ENCODE measurements at regions not wholly inside any gene's neighbourhood (a gene's known extent, or its start where the extent isn't known, plus 50 kb on each side); places are given as distances from the start of the nearest gene placed in this dataset.

- FAIRE-seq (no peak), DNase-seq (ENCODE audit: extremely low read depth in 1 of 4, low spot score in 3 of 4) (no peak), ATAC-seq (no peak)
- Histone ChIP-seq H3K9me3 (replicated peaks; ENCODE audit: control insufficient read depth, insufficient read depth, low read depth, low read length) (no peaks in the 10 kb centered on the region), H3K4me2 (ENCODE audit: insufficient read depth, low read length) (no peak overlapping the region), H4K20me1 (replicated peaks; ENCODE audit: control insufficient read depth, insufficient read depth, low read length) (no peaks in the 10 kb centered on the region), H3K9me1 (ENCODE audit: control insufficient read depth, insufficient read depth, low read length) (no peaks in the 10 kb centered on the region), H3K4me3 (no peak overlapping the region), H3K36me3 (ENCODE audit: control insufficient read depth, insufficient read depth, low read length) (no peaks in the 10 kb centered on the region), H3K27ac (ENCODE audit: extremely low read depth, low read depth, low read length) (no peak overlapping the region), H3K27me3 (ENCODE audit: control insufficient read depth in 2 of 2, insufficient read depth in 2 of 2, low read length in 2 of 2) (peaks cover 0 to 4% of the 10 kb centered on the region in 2 experiments; a peak in 3 of 5 replicates), H3K79me2 (ENCODE audit: control insufficient read depth, insufficient read depth, low read length) (no peaks in the 10 kb centered on the region), H3K9ac (ENCODE audit: insufficient read depth in 1 of 2, low read depth in 2 of 2, low read length in 2 of 2) (no peak overlapping the region), H3K4me1 (replicated peaks in 1 of 2; ENCODE audit: control insufficient read depth in 2 of 2, insufficient read depth in 2 of 2, low read length in 2 of 2) (no peaks in the 10 kb centered on the region), H2AFZ (ENCODE audit: low read depth, low read length) (no peak overlapping the region)
- ChIA-PET POLR2A (interaction anchor here (0.7 kb wide), 1 partner anchor 13 kb away, joined by 3 read pairs; no protein-coding TSS in a partner anchor), CTCF (ENCODE audit: low intra/inter-chr PET ratio) (no interaction called here)
- no TSS peak for BruUV-seq (replicated peaks)
- intact Hi-C loops (cut with micrococcal nuclease) = no loop called here
- WGBS (ENCODE audit: insufficient coverage, low coverage, missing lambda C conversion rate) = 0% methylated on average over 2 of the region's 2 CpGs
- in situ Hi-C loops (cut with MboI) = no loop called here
- TF ChIP-seq MAFF (IDR thresholded peaks at IDR 0.05; ENCODE audit: low read length) (no peak), ZNF639 (CRISPR knock-in tag; conservative IDR thresholded peaks at IDR 0.05 in 1 of 2, IDR thresholded peaks at IDR 0.05 in 1 of 2) (no peak), ZBTB2 (IDR thresholded peaks at IDR 0.05) (no peak), ZNF436 (CRISPR knock-in tag; IDR thresholded peaks at IDR 0.05) (no peak), NFE2L1 (tag; IDR thresholded peaks at IDR 0.05; ENCODE audit: borderline replicate concordance, low read depth) (no peak), ZKSCAN1 (IDR thresholded peaks at IDR 0.05; ENCODE audit: low read depth, low read length) (no peak), RBBP5 (IDR thresholded peaks at IDR 0.05; ENCODE audit: borderline replicate concordance, insufficient read depth, low read length, poor library complexity, severe bottlenecking) (no peak), ZBTB17 (CRISPR knock-in tag; IDR thresholded peaks at IDR 0.05) (no peak), ZNF133 (CRISPR knock-in tag; IDR thresholded peaks at IDR 0.05) (no peak), THRB (CRISPR knock-in tag; conservative IDR thresholded peaks at IDR 0.05) (no peak), ZNF583 (CRISPR knock-in tag; IDR thresholded peaks at IDR 0.05) (no peak), MITF (IDR thresholded peaks at IDR 0.05) (no peak), HMBOX1 (IDR thresholded peaks at IDR 0.05) (no peak), HDAC6 (IDR thresholded peaks at IDR 0.05; ENCODE audit: low read depth, low read length) (no peak)
Measured at GRCh38 chr2:198280145-198280544, 475.8 kb downstream of the PLCL1 start.
